T-helper 1 cell (primary cell): ENCODE measurements at regions not wholly inside any gene's neighbourhood (a gene's known extent, or its start where the extent isn't known, plus 50 kb on each side); places are given as distances from the start of the nearest gene placed in this dataset.

Experiments used
- DNase-seq, 5 donors: peaks; one replicate each; pipeline ENCODE4 v3.0.0-alpha.2; 2012 to 2020

- no peak for DNase-seq
Observed at GRCh38 chr20:10925767-10926166, 252.0 kb upstream of the JAG1 start.

GRCh38 chr20:10927011-10927583 is 253.3 kb upstream of the JAG1 start:
- DNase-seq, result no peak

- no peak for DNase-seq
Observed at GRCh38 chr20:10927936-10928840, 254.4 kb upstream of the JAG1 start.

GRCh38 chr20:10928841-10929421 is 255.1 kb upstream of the JAG1 start:
- no peak for DNase-seq

- DNase-seq, result no peak
Observed at GRCh38 chr20:10935658-10936402, 262.0 kb upstream of the JAG1 start.

- DNase-seq, result no peak
Observed at GRCh38 chr20:10936786-10937185, 263.0 kb upstream of the JAG1 start.

GRCh38 chr20:10939331-10939941 is 265.6 kb upstream of the JAG1 start:
- DNase-seq, result no peak

- DNase-seq, result no peak
Observed at GRCh38 chr20:10940941-10941340, 267.1 kb upstream of the JAG1 start.

- no peak for DNase-seq
Observed at GRCh38 chr20:10943686-10944265, 270.0 kb upstream of the JAG1 start.

GRCh38 chr20:10946124-10946880 is 272.5 kb upstream of the JAG1 start:
- no peak for DNase-seq

- no peak for DNase-seq
Observed at GRCh38 chr20:10947726-10948125, 273.9 kb upstream of the JAG1 start.

GRCh38 chr20:10949930-10950783 is 276.4 kb upstream of the JAG1 start:
- DNase-seq, result no peak

- no peak for DNase-seq
Observed at GRCh38 chr20:10951216-10951615, 277.4 kb upstream of the JAG1 start.

GRCh38 chr20:10951904-10952303 is 278.1 kb upstream of the JAG1 start:
- no peak for DNase-seq

GRCh38 chr20:10953437-10953836 is 279.6 kb upstream of the JAG1 start:
- no peak for DNase-seq

- DNase-seq, result no peak
Observed at GRCh38 chr20:10954137-10954840, 280.5 kb upstream of the JAG1 start.

- DNase-seq, result no peak
Observed at GRCh38 chr20:10954908-10955580, 281.2 kb upstream of the JAG1 start.

- DNase-seq, result no peak
Observed at GRCh38 chr20:10958279-10958678, 284.5 kb upstream of the JAG1 start.

GRCh38 chr20:10960416-10960815 is 286.6 kb upstream of the JAG1 start:
- no peak for DNase-seq
